ENCODE measurements at regions not wholly inside any gene's neighbourhood (a gene's known extent, or its start where the extent isn't known, plus 50 kb on each side); places are given as distances from the start of the nearest gene placed in this dataset.

DNA sequence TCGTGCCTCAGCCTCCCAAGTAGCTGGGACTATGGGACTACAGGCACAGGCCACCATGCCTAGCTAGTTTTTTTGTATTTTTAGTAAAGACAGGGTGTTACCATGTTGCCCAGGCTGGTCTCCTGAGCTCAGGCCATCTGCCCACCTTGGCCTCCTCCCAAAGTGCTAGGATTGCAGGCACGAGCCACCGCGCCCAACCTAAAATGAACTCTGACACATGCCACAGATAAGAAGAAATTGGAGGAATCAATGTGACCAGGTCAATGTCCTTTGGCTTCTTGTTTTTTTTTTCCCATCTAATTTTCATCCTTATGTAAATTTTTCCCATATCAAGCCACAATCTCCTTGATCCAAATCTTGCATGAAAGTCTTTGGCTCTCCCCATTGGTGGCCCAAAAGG is 68.1 kb upstream of the SOX21 start:
- Histone ChIP-seq H2BK15ac (ENCODE audit: low read length) (no peak overlapping the region), H3K4ac (ENCODE audit: low read length) (no peak overlapping the region), H2BK5ac (ENCODE audit: low read length) (no peak overlapping the region), H3K4me3 (ENCODE audit: low read length in 2 of 2) (no peak overlapping the region), H2BK12ac (ENCODE audit: low read length) (no peak overlapping the region), H2AFZ (ENCODE audit: low read length) (no peak overlapping the region), H2AK5ac (ENCODE audit: low read depth, low read length) (no peak overlapping the region), H3K14ac (ENCODE audit: low read length) (no peak overlapping the region), H3K9ac (ENCODE audit: low read depth, low read length, poor library complexity) (no peak overlapping the region), H4K8ac (ENCODE audit: low read depth, low read length) (no peak overlapping the region), H3K18ac (ENCODE audit: low read length) (no peak overlapping the region), H3K4me1 (ENCODE audit: control insufficient read depth in 2 of 2, insufficient read depth in 1 of 2, low read depth in 1 of 2, low read length in 2 of 2) (peaks cover 0 to 6% of the 10 kb centered on the region in 2 donors), H3K79me1 (ENCODE audit: low read depth, low read length) (no peaks in the 10 kb centered on the region), H4K91ac (ENCODE audit: low read depth, low read length, poor library complexity) (no peak overlapping the region), H3K23ac (ENCODE audit: low read depth, low read length, poor library complexity) (no peak overlapping the region), H3K4me2 (ENCODE audit: insufficient read depth, low read length, poor library complexity, severe bottlenecking) (no peak overlapping the region), H3K27ac (replicated peaks; ENCODE audit: low read length) (no peak overlapping the region), H3K9me3 (replicated peaks in 1 of 2; ENCODE audit: control insufficient read depth in 2 of 2, insufficient read depth in 1 of 2, low read depth in 1 of 2, low read length in 2 of 2) (peaks cover 5 to 7% of the 10 kb centered on the region in 2 donors), H3K36me3 (replicated peaks in 1 of 2; ENCODE audit: control insufficient read depth in 2 of 2, insufficient read depth in 2 of 2, low read length in 2 of 2) (no peaks in the 10 kb centered on the region), H3K27me3 (ENCODE audit: control insufficient read depth in 3 of 3, insufficient read depth in 3 of 3, low read depth in 1 of 3, low read length in 3 of 3) (no peaks in the 10 kb centered on the region), H2BK120ac (ENCODE audit: low read depth, low read length) (no peak overlapping the region)
- WGBS, 2 donors (ENCODE audit: extremely low coverage in 2 of 2, insufficient read length in 2 of 2, insufficient replicate concordance in 1 of 2) = no CpG with 5 or more reads among the region's 4 CpGs
- DNase-seq (ENCODE audit: low spot score) = no peak

DNA sequence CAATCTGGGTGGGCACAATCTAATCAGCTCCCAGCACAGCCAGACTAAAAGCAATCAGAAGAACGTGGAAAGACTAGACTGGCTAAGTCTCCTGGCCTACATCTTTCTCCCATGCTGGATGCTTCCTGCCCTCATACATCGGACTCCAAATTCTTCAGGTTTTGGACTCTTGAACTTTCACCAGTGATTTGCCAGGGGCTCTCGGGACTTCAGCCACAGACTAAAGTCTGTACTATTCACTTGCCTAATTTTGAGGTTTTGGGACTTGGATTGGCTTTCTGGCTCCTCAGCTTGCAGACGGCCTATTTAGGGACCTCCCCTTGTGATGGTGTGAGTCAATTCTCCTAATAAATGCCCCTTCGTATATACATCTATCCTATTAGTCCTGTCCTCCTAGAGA is 66.6 kb upstream of the SOX21 start:
- Histone ChIP-seq H3K27me3 (ENCODE audit: control insufficient read depth in 3 of 3, insufficient read depth in 3 of 3, low read depth in 1 of 3, low read length in 3 of 3) (no peaks in the 10 kb centered on the region), H3K9me3 (replicated peaks in 1 of 2; ENCODE audit: control insufficient read depth in 2 of 2, insufficient read depth in 1 of 2, low read depth in 1 of 2, low read length in 2 of 2) (peaks cover 5 to 7% of the 10 kb centered on the region in 2 donors), H3K23ac (ENCODE audit: low read depth, low read length, poor library complexity) (no peak overlapping the region), H3K4me2 (ENCODE audit: insufficient read depth, low read length, poor library complexity, severe bottlenecking) (no peak overlapping the region), H3K4ac (ENCODE audit: low read length) (no peak overlapping the region), H3K27ac (replicated peaks; ENCODE audit: low read length) (no peak overlapping the region), H2AK5ac (ENCODE audit: low read depth, low read length) (no peak overlapping the region), H3K79me1 (ENCODE audit: low read depth, low read length) (no peaks in the 10 kb centered on the region), H3K4me3 (ENCODE audit: low read length in 2 of 2) (no peak overlapping the region), H2BK12ac (ENCODE audit: low read length) (no peak overlapping the region), H2BK5ac (ENCODE audit: low read length) (no peak overlapping the region), H3K36me3 (replicated peaks in 1 of 2; ENCODE audit: control insufficient read depth in 2 of 2, insufficient read depth in 2 of 2, low read length in 2 of 2) (no peaks in the 10 kb centered on the region), H2AFZ (ENCODE audit: low read length) (no peak overlapping the region), H3K14ac (ENCODE audit: low read length) (no peak overlapping the region), H4K91ac (ENCODE audit: low read depth, low read length, poor library complexity) (no peak overlapping the region), H4K8ac (ENCODE audit: low read depth, low read length) (no peak overlapping the region), H3K18ac (ENCODE audit: low read length) (no peak overlapping the region), H3K9ac (ENCODE audit: low read depth, low read length, poor library complexity) (no peak overlapping the region), H2BK15ac (ENCODE audit: low read length) (no peak overlapping the region), H3K4me1 (ENCODE audit: control insufficient read depth in 2 of 2, insufficient read depth in 1 of 2, low read depth in 1 of 2, low read length in 2 of 2) (peaks cover 0 to 6% of the 10 kb centered on the region in 2 donors), H2BK120ac (ENCODE audit: low read depth, low read length) (no peak overlapping the region)
- DNase-seq (ENCODE audit: low spot score) = no peak
- no CpG with 5 or more reads among the region's 5 CpGs for WGBS, 2 donors (ENCODE audit: extremely low coverage in 2 of 2, insufficient read length in 2 of 2, insufficient replicate concordance in 1 of 2)

DNA sequence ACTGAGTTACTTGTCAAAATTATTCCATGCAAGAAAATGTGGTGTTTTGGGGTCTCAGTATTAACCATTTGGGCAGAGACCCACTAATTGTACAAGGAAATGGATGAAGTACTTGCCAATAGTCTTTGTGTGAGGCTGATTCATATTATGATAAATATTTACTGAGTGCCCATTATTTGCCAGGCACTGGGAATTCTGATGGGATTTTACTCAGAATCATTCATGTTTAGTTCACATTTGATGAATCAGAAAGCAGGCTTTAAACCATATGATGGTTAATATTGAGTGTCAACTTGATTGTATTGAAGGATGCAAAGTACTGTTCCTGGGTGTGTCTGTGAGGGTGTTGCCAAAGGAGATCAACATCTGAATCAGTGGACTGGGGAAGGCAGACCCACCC is 66.2 kb upstream of the SOX21 start:
- H3K14ac ChIP-seq (ENCODE audit: low read length) = no peak overlapping the region
- no peak overlapping the region for H3K27ac ChIP-seq (replicated peaks; ENCODE audit: low read length)
- no peak overlapping the region for H3K4me2 ChIP-seq (ENCODE audit: insufficient read depth, low read length, poor library complexity, severe bottlenecking)
- no peaks in the 10 kb centered on the region for H3K36me3 ChIP-seq (replicated peaks in 1 of 2; ENCODE audit: control insufficient read depth in 2 of 2, insufficient read depth in 2 of 2, low read length in 2 of 2)
- no peaks in the 10 kb centered on the region for H3K79me1 ChIP-seq (ENCODE audit: low read depth, low read length)
- H2BK12ac ChIP-seq (ENCODE audit: low read length) = no peak overlapping the region
- H4K8ac ChIP-seq (ENCODE audit: low read depth, low read length) = no peak overlapping the region
- no peaks in the 10 kb centered on the region for H3K27me3 ChIP-seq (ENCODE audit: control insufficient read depth in 3 of 3, insufficient read depth in 3 of 3, low read depth in 1 of 3, low read length in 3 of 3)
- DNase-seq (ENCODE audit: low spot score) = no peak
- no peak overlapping the region for H3K4me3 ChIP-seq (ENCODE audit: low read length in 2 of 2)
- no peak overlapping the region for H2BK5ac ChIP-seq (ENCODE audit: low read length)
- no peak overlapping the region for H3K23ac ChIP-seq (ENCODE audit: low read depth, low read length, poor library complexity)
- H2BK120ac ChIP-seq (ENCODE audit: low read depth, low read length) = no peak overlapping the region
- H3K4ac ChIP-seq (ENCODE audit: low read length) = no peak overlapping the region
- no peak overlapping the region for H3K9ac ChIP-seq (ENCODE audit: low read depth, low read length, poor library complexity)
- H4K91ac ChIP-seq (ENCODE audit: low read depth, low read length, poor library complexity) = no peak overlapping the region
- H3K4me1 ChIP-seq (ENCODE audit: control insufficient read depth in 2 of 2, insufficient read depth in 1 of 2, low read depth in 1 of 2, low read length in 2 of 2) = peaks cover 0 to 6% of the 10 kb centered on the region in 2 donors
- H2BK15ac ChIP-seq (ENCODE audit: low read length) = no peak overlapping the region
- H2AK5ac ChIP-seq (ENCODE audit: low read depth, low read length) = no peak overlapping the region
- no peak overlapping the region for H3K18ac ChIP-seq (ENCODE audit: low read length)
- H2AFZ ChIP-seq (ENCODE audit: low read length) = no peak overlapping the region
- H3K9me3 ChIP-seq (replicated peaks in 1 of 2; ENCODE audit: control insufficient read depth in 2 of 2, insufficient read depth in 1 of 2, low read depth in 1 of 2, low read length in 2 of 2) = peaks cover 5 to 7% of the 10 kb centered on the region in 2 donors

DNA sequence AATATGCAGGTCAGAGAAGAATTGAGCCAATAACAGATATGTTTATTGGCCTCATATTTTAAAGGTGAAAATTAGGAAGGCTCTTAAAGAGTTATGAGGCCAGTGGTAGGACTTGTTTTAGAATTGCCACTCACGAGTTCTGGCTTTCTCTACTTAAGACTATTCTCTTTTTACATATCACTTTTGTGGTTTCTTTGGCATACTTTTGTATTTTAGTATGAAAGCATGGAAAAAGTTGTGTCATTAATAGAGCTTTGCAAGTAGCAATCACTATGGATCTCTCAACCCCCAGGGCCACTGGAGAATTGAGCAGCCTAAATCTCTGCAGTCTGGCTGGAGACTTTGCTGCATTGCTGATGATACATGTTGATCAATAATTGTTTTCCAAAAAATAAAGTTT is 64.6 kb upstream of the SOX21 start:
- Histone ChIP-seq H3K4me2 (ENCODE audit: insufficient read depth, low read length, poor library complexity, severe bottlenecking) (no peak overlapping the region), H3K14ac (ENCODE audit: low read length) (no peak overlapping the region), H2BK15ac (ENCODE audit: low read length) (no peak overlapping the region), H3K9me3 (replicated peaks in 1 of 2; ENCODE audit: control insufficient read depth in 2 of 2, insufficient read depth in 1 of 2, low read depth in 1 of 2, low read length in 2 of 2) (peaks cover 2 to 3% of the 10 kb centered on the region in 2 donors), H3K4me1 (ENCODE audit: control insufficient read depth in 2 of 2, insufficient read depth in 1 of 2, low read depth in 1 of 2, low read length in 2 of 2) (peaks cover 0 to 6% of the 10 kb centered on the region in 2 donors), H3K79me1 (ENCODE audit: low read depth, low read length) (no peaks in the 10 kb centered on the region), H4K8ac (ENCODE audit: low read depth, low read length) (no peak overlapping the region), H3K4me3 (ENCODE audit: low read length in 2 of 2) (no peak overlapping the region), H2BK120ac (ENCODE audit: low read depth, low read length) (no peak overlapping the region), H3K27me3 (ENCODE audit: control insufficient read depth in 3 of 3, insufficient read depth in 3 of 3, low read depth in 1 of 3, low read length in 3 of 3) (no peaks in the 10 kb centered on the region), H3K4ac (ENCODE audit: low read length) (no peak overlapping the region), H3K23ac (ENCODE audit: low read depth, low read length, poor library complexity) (no peak overlapping the region), H2AK5ac (ENCODE audit: low read depth, low read length) (no peak overlapping the region), H3K18ac (ENCODE audit: low read length) (no peak overlapping the region), H3K36me3 (replicated peaks in 1 of 2; ENCODE audit: control insufficient read depth in 2 of 2, insufficient read depth in 2 of 2, low read length in 2 of 2) (no peaks in the 10 kb centered on the region), H2BK5ac (ENCODE audit: low read length) (no peak overlapping the region), H2BK12ac (ENCODE audit: low read length) (no peak overlapping the region), H4K91ac (ENCODE audit: low read depth, low read length, poor library complexity) (no peak overlapping the region), H3K27ac (replicated peaks; ENCODE audit: low read length) (no peak overlapping the region), H3K9ac (ENCODE audit: low read depth, low read length, poor library complexity) (no peak overlapping the region), H2AFZ (ENCODE audit: low read length) (no peak overlapping the region)
- no peak for DNase-seq (ENCODE audit: low spot score)
- no CpG with 5 or more reads among the region's 1 CpG for WGBS, 2 donors (ENCODE audit: extremely low coverage in 2 of 2, insufficient read length in 2 of 2, insufficient replicate concordance in 1 of 2)

Data from neuronal stem cell (in vitro differentiated cells).